ENCODE measurements at regions not wholly inside any gene's neighbourhood (a gene's known extent, or its start where the extent isn't known, plus 50 kb on each side); places are given as distances from the start of the nearest gene placed in this dataset.
"Not testable (repeated sequence)": the region's sequence is repeated elsewhere in the genome, so short reads cannot be mapped to it uniquely, and the experiment has no call there.

- no peak overlapping the region for H3K4me3 Mint-ChIP-seq
- no peaks in the 10 kb centered on the region for H3K4me1 Mint-ChIP-seq
- H3K36me3 Mint-ChIP-seq, result no peaks in the 10 kb centered on the region
- no peaks in the 10 kb centered on the region for H3K9me3 Mint-ChIP-seq
- no peak overlapping the region for H3K27ac Mint-ChIP-seq
- peaks cover 11% of the 10 kb centered on the region for H3K27me3 Mint-ChIP-seq
These were observed 518.0 kb downstream of the ZNF516 start for GRCh38 chr18:75977081-75977480.

- H3K27ac Mint-ChIP-seq, result no peak overlapping the region
These were observed 524.8 kb downstream of the ZNF516 start for GRCh38 chr18:75970212-75970611.

DNA sequence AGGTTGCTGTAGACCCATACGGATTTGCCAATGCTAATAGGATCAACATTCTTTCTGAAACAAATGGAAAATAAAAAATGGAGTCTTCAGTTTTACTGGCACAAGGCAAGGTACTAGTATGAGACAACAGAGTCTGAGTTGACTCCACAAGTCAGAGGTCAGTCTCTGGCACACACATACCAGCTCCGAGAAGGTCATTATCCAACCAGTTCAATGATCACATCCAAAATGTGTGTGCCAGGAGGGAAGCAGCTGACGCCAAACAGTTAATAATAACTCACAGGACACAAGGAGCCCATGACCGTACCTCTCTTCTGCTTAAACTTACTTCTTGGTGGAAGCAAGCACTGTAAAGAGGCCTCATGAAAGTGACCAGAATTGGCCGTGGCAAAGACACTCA lies 528.6 kb downstream of the ZNF516 start:
- no peaks in the 10 kb centered on the region for H3K4me1 Mint-ChIP-seq
- no peak overlapping the region for H3K4me3 Mint-ChIP-seq
- peaks cover 11% of the 10 kb centered on the region for H3K27me3 Mint-ChIP-seq
- no peak overlapping the region for H3K27ac Mint-ChIP-seq
- no peaks in the 10 kb centered on the region for H3K9me3 Mint-ChIP-seq
- no peaks in the 10 kb centered on the region for H3K36me3 Mint-ChIP-seq

More at GRCh38 chr18:75970212-75970611, 524.8 kb downstream of the ZNF516 start:
- Mint-ChIP-seq H3K27me3 (peaks cover 9% of the 10 kb centered on the region), H3K4me1 (no peaks in the 10 kb centered on the region), H3K36me3 (no peaks in the 10 kb centered on the region), H3K4me3 (no peak overlapping the region), H3K9me3 (no peaks in the 10 kb centered on the region)

DNA sequence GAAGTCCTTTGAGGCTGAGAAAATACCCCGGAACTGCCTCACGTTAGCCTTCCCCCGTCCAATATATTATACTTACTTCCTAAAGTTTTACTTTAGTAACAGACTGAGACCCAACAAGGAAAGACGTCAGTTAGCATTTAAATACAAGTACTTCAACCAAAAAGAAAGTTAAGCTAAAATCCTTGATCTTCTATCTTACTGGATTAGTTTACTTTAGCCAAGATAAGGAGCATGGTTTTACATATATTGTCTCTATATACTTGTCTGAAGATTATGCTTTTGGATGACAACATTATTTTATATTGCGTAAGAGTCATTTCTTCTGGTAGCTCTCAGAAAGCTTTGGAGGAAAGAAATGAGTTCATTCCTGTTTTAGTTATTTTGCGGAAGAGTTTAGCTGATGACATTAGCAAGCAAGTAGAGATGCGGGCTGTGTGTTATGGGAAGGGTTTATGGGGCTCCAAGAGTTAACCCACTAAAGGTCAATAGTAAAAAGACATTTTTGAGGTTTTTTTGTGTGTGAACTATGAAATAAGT lies 532.9 kb downstream of the ZNF516 start:
- no peaks in the 10 kb centered on the region for H3K9me3 Mint-ChIP-seq

GRCh38 chr18:75960356-75960755 lies 532.9 kb upstream of the SMIM21 start:
- not testable (repeated sequence) for H3K27ac Mint-ChIP-seq, H3K4me1 Mint-ChIP-seq, H3K4me3 Mint-ChIP-seq

More for the DNA sequence above, 532.9 kb downstream of the ZNF516 start:
- Mint-ChIP-seq H3K27me3 (peaks cover 9% of the 10 kb centered on the region), H3K4me1 (no peaks in the 10 kb centered on the region), H3K27ac (no peak overlapping the region), H3K4me3 (no peak overlapping the region), H3K36me3 (no peaks in the 10 kb centered on the region)

DNA sequence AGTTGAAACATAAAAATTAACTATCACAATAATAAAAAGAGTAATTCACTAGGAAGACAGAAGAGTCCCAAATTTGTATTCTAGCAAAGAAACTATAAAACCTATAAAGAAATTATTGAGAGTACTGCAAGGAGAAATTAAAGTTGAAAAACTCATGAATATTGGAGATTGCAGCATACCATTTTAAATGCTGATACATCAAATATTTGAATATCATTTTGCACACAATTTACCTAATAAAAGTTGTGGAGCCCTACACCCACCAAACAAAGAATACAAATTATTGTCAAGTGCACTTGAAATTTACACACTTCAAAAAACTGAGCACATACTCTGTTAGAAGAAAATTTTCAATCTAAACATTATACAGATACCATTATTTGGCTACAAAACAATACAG lies 531.6 kb upstream of the SMIM21 start:
- Mint-ChIP-seq H3K36me3 (no peaks in the 10 kb centered on the region), H3K9me3 (peaks cover 11% of the 10 kb centered on the region), H3K27ac (no peak overlapping the region), H3K27me3 (peaks cover 16% of the 10 kb centered on the region), H3K4me3 (no peak overlapping the region), H3K4me1 (no peaks in the 10 kb centered on the region)

More at GRCh38 chr18:75960356-75960755, 532.9 kb upstream of the SMIM21 start:
- not testable (repeated sequence) for H3K36me3 Mint-ChIP-seq, H3K9me3 Mint-ChIP-seq
- H3K27me3 Mint-ChIP-seq, result peaks cover 11% of the 10 kb centered on the region

GRCh38 chr18:75958683-75959082 lies 531.2 kb upstream of the SMIM21 start:
- Mint-ChIP-seq H3K36me3 (no peaks in the 10 kb centered on the region), H3K27me3 (peaks cover 15% of the 10 kb centered on the region), H3K4me1 (no peaks in the 10 kb centered on the region), H3K27ac (no peak overlapping the region), H3K4me3 (no peak overlapping the region), H3K9me3 (peaks cover 12% of the 10 kb centered on the region)

DNA sequence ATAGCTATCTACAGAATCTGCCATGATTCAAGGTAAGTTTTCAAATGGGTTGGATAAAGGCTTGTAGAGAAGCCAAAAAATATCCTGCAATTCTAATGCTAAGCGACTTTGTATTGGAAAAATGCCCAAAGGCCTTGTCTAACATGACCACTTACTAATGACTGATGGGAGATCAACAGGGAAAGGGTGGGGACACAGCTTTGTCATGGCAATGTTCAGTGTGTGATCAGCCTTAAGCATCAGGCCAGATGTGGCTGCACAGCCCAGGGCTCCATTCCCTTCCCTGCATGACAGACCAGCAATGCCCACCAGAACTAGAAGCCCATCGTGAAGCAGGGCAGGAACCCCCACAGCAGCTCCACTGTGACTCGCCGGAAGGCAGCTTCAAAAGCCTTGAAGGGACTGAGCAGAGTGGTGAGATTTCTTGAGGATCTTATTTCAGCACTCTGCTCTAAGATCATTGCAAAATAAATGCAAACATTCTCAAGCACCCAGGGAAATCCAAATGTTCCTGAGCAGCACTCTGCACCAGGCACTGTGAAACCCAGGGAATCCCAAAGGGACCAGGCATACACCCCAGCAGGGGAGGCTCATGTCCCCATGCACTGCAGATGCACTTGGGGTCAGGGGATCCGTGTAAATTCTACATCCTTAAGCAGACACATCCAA lies 517.9 kb upstream of the SMIM21 start:
- Mint-ChIP-seq H3K4me3 (no peak overlapping the region), H3K36me3 (no peaks in the 10 kb centered on the region), H3K9me3 (peaks cover 2% of the 10 kb centered on the region), H3K4me1 (no peaks in the 10 kb centered on the region), H3K27me3 (peaks cover 7% of the 10 kb centered on the region), H3K27ac (no peak overlapping the region)

- H3K27ac Mint-ChIP-seq, result no peak overlapping the region
- H3K4me3 Mint-ChIP-seq, result no peak overlapping the region
- H3K27me3 Mint-ChIP-seq, result peaks cover 4% of the 10 kb centered on the region
- no peaks in the 10 kb centered on the region for H3K4me1 Mint-ChIP-seq
- no peaks in the 10 kb centered on the region for H3K36me3 Mint-ChIP-seq
- H3K9me3 Mint-ChIP-seq, result no peaks in the 10 kb centered on the region
These were observed 509.8 kb upstream of the SMIM21 start for GRCh38 chr18:75937306-75937705.

DNA sequence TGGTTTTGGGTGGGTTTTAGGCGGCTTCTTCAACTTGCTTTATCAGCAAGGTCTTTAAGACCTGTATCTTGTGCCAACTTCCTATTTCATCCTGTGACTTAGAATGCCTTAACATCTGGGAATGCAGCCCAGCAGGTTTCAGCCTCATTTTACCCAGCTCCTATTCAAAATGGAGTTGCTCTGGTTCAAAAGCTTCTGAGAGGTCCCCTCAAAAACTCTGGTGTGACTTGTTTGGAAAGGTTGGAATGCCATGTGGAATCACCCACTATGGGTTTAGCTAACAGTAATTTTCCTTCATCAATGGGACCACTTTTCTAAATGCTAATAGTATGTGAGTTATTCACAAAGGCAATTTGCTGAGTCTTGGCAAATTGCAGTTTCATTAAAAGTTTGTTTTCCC lies 509.4 kb upstream of the SMIM21 start:
- Mint-ChIP-seq H3K27ac (no peak overlapping the region), H3K9me3 (no peaks in the 10 kb centered on the region), H3K27me3 (peaks cover 4% of the 10 kb centered on the region), H3K36me3 (no peaks in the 10 kb centered on the region), H3K4me3 (no peak overlapping the region), H3K4me1 (no peaks in the 10 kb centered on the region)

DNA sequence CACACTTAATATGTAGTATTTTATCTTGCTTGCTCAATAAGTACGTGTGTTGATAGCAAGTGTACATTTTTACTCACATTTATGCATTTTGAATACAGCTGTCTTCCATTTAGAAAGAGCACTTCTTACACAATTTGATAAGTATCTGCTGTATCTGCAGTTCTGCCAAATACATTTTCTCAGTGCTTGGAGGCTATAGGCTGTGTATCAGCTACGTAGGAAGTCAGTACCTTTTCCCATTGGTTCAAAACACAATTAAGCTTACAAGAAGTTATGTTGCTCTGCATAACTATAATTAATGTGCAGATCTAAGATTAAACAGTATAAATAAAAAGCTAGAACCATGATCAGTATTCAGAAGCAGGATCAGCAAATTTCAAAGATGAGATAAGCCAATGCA lies 503.6 kb upstream of the SMIM21 start:
- Mint-ChIP-seq H3K36me3 (no peaks in the 10 kb centered on the region), H3K4me1 (no peaks in the 10 kb centered on the region), H3K9me3 (no peaks in the 10 kb centered on the region), H3K27ac (no peak overlapping the region), H3K27me3 (peaks cover 4% of the 10 kb centered on the region), H3K4me3 (no peak overlapping the region)

- no peaks in the 10 kb centered on the region for H3K36me3 Mint-ChIP-seq
- no peaks in the 10 kb centered on the region for H3K4me1 Mint-ChIP-seq
- no peak overlapping the region for H3K4me3 Mint-ChIP-seq
- no peak overlapping the region for H3K27ac Mint-ChIP-seq
- H3K27me3 Mint-ChIP-seq, result peaks cover 1% of the 10 kb centered on the region
- no peaks in the 10 kb centered on the region for H3K9me3 Mint-ChIP-seq
These were observed 501.2 kb upstream of the SMIM21 start for GRCh38 chr18:75928706-75929105.

- no peak overlapping the region for H3K27ac Mint-ChIP-seq
- no peaks in the 10 kb centered on the region for H3K9me3 Mint-ChIP-seq
- no peaks in the 10 kb centered on the region for H3K36me3 Mint-ChIP-seq
- H3K27me3 Mint-ChIP-seq, result peaks cover 1% of the 10 kb centered on the region
- H3K4me1 Mint-ChIP-seq, result no peaks in the 10 kb centered on the region
- no peak overlapping the region for H3K4me3 Mint-ChIP-seq
These were observed 500.3 kb upstream of the SMIM21 start for GRCh38 chr18:75927791-75928190.

- Mint-ChIP-seq H3K9me3 (no peaks in the 10 kb centered on the region), H3K4me3 (no peak overlapping the region), H3K27ac (no peak overlapping the region), H3K4me1 (no peaks in the 10 kb centered on the region), H3K27me3 (no peaks in the 10 kb centered on the region), H3K36me3 (no peaks in the 10 kb centered on the region)
These were observed 499.3 kb upstream of the SMIM21 start for GRCh38 chr18:75926811-75927210.

DNA sequence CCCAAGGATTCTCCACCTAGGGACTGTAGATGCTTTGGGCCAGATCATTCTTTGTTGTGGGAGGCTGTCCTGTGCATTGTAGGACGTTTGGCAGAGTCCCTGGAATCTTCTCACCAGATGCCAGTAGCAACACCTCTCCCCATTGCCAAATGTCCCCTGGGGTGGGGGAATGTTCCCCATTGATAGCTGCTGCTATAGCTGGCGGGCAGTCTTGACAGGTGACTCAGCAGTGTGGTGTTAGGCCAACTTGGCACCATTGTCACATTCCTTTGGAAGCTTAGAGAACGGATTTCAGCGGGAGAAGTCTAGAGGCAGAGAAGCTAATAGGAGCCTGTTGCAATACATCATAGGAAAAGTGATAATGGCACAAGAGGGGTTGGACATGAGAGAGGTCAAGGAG lies 495.7 kb upstream of the SMIM21 start:
- H3K4me3 Mint-ChIP-seq, result no peak overlapping the region
- H3K27me3 Mint-ChIP-seq, result peaks cover 1% of the 10 kb centered on the region
- no peaks in the 10 kb centered on the region for H3K4me1 Mint-ChIP-seq
- no peak overlapping the region for H3K27ac Mint-ChIP-seq
- no peaks in the 10 kb centered on the region for H3K9me3 Mint-ChIP-seq
- H3K36me3 Mint-ChIP-seq, result no peaks in the 10 kb centered on the region

DNA sequence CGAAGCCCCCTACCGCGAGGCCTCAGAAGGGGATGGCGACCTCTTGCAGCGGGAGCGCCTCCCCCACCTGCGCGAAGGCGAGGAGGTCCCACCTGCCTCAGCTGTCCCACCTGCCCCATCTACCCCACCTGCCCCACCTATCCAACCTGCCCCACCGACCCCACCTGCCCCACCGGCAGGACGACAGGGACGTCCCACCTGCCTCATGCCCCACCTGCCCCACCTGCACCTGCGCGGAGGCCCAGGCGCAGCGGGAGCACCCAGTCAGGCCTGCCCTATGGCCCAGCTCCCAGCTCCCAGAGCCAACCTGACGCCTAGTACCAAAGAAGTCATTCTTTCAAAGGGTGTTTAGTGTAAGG lies 489.1 kb upstream of the SMIM21 start:
- peaks cover 17% of the 10 kb centered on the region for H3K27me3 Mint-ChIP-seq
- H3K27ac Mint-ChIP-seq, result no peak overlapping the region
- H3K9me3 Mint-ChIP-seq, result no peaks in the 10 kb centered on the region
- H3K4me3 Mint-ChIP-seq, result no peak overlapping the region
- H3K4me1 Mint-ChIP-seq, result no peaks in the 10 kb centered on the region
- H3K36me3 Mint-ChIP-seq, result no peaks in the 10 kb centered on the region
